ENCODE measurements at regions not wholly inside any gene's neighbourhood (a gene's known extent, or its start where the extent isn't known, plus 50 kb on each side); places are given as distances from the start of the nearest gene placed in this dataset.

GRCh38 chr12:61422786-61423185, 837.4 kb upstream of the USP15 start:
- no peak overlapping the region for H3K4me3 ChIP-seq (ENCODE audit: low read depth, low read length)
- DNase-seq (ENCODE audit: low read depth) = no peak
- TF ChIP-seq, protein P1, sequence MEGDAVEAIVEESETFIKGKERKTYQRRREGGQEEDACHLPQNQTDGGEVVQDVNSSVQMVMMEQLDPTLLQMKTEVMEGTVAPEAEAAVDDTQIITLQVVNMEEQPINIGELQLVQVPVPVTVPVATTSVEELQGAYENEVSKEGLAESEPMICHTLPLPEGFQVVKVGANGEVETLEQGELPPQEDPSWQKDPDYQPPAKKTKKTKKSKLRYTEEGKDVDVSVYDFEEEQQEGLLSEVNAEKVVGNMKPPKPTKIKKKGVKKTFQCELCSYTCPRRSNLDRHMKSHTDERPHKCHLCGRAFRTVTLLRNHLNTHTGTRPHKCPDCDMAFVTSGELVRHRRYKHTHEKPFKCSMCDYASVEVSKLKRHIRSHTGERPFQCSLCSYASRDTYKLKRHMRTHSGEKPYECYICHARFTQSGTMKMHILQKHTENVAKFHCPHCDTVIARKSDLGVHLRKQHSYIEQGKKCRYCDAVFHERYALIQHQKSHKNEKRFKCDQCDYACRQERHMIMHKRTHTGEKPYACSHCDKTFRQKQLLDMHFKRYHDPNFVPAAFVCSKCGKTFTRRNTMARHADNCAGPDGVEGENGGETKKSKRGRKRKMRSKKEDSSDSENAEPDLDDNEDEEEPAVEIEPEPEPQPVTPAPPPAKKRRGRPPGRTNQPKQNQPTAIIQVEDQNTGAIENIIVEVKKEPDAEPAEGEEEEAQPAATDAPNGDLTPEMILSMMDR (IDR thresholded peaks at IDR 0.05; ENCODE audit: low read depth, low read length, missing control alignments) = no peak

- TF ChIP-seq, protein P1 (IDR thresholded peaks at IDR 0.05; ENCODE audit: low read depth, low read length, missing control alignments) = no peak
- no peak overlapping the region for H3K4me3 ChIP-seq (ENCODE audit: low read depth, low read length)
- no peak for DNase-seq (ENCODE audit: low read depth)
These were observed 808.1 kb upstream of the USP15 start for GRCh38 chr12:61452076-61452475.

- TF ChIP-seq, protein P1 (IDR thresholded peaks at IDR 0.05; ENCODE audit: low read depth, low read length, missing control alignments) = no peak
- no peak overlapping the region for H3K4me3 ChIP-seq (ENCODE audit: low read depth, low read length)
- DNase-seq (ENCODE audit: low read depth) = no peak
These were observed 772.5 kb upstream of the USP15 start for GRCh38 chr12:61487728-61488127.

- TF ChIP-seq, protein P1 (IDR thresholded peaks at IDR 0.05; ENCODE audit: low read depth, low read length, missing control alignments) = no peak
- H3K4me3 ChIP-seq (ENCODE audit: low read depth, low read length) = no peak overlapping the region
- no peak for DNase-seq (ENCODE audit: low read depth)
These were observed 769.4 kb upstream of the USP15 start for GRCh38 chr12:61490526-61491498.

GRCh38 chr12:61502179-61502578, 758.0 kb upstream of the USP15 start:
- no peak for DNase-seq (ENCODE audit: low read depth)
- TF ChIP-seq, protein P1 (IDR thresholded peaks at IDR 0.05; ENCODE audit: low read depth, low read length, missing control alignments) = no peak
- H3K4me3 ChIP-seq (ENCODE audit: low read depth, low read length) = no peak overlapping the region

GRCh38 chr12:61504396-61505080, 755.7 kb upstream of the USP15 start:
- H3K4me3 ChIP-seq (ENCODE audit: low read depth, low read length) = no peak overlapping the region
- DNase-seq (ENCODE audit: low read depth) = no peak

More at GRCh38 chr12:61504396-61505080, 755.7 kb upstream of the USP15 start:
- TF ChIP-seq, protein P1 (IDR thresholded peaks at IDR 0.05; ENCODE audit: low read depth, low read length, missing control alignments) = no peak
